IMR-90 (cell line): ENCODE measurements at regions not wholly inside any gene's neighbourhood (a gene's known extent, or its start where the extent isn't known, plus 50 kb on each side); places are given as distances from the start of the nearest gene placed in this dataset.

Source experiments
- ATAC-seq: fragments of 200-7000 bp; cut with Tn5 transposase; 2 replicates; pipeline ENCODE4 v1.9.1; 2020; ENCODE audit warnings: low read depth, mild to moderate bottlenecking, moderate library complexity
- BruUV-seq: library from RNA; stranded (reverse); fragments of 400-500 nt; replicated peaks from 2 replicates; lab custom pipeline; 2021; lab: Mats Ljungman, UMichigan
- CTCF ChIA-PET: fragments of 300-600 bp; formaldehyde crosslinking; extraction: SDS; loops from one replicate; lab custom pipeline; 2021; ENCODE audit warnings: antibody characterized with exemption; lab: Yijun Ruan, JAX
- POLR2A ChIA-PET: fragments of 300-600 bp; sonication (Branson Sonifier 250); formaldehyde crosslinking; loops from one replicate; lab custom pipeline; 2022; ENCODE audit warnings: antibody characterized with exemption; ENCODE audit not compliant: unreplicated experiment; lab: Charles Lee
- DNase-seq: peaks from one replicate; pipeline ENCODE4 v3.0.0; 2013
- H2AFZ ChIP-seq: replicated peaks from 2 replicates; pipeline ENCODE3; 2013; ENCODE audit warnings: low read length, mild to moderate bottlenecking; ENCODE audit not compliant: poor library complexity
- H2AK5ac ChIP-seq: 2 replicates; pipeline ENCODE4 v1.6.1; 2013; ENCODE audit warnings: low read depth, low read length, inconsistent platforms
- H2AK9ac ChIP-seq: replicated peaks from 2 replicates; pipeline ENCODE3; 2013; ENCODE audit warnings: mild to moderate bottlenecking, low read depth, low read length, moderate library complexity; ENCODE audit not compliant: poor library complexity
- H2BK120ac ChIP-seq: 2 replicates; pipeline ENCODE4 v1.6.1; 2013; ENCODE audit warnings: low read depth, low read length, inconsistent platforms
- H2BK15ac ChIP-seq: 3 replicates; pipeline ENCODE4 v1.6.1; 2013; ENCODE audit warnings: low read depth, low read length, inconsistent platforms
- H2BK20ac ChIP-seq: 2 replicates; pipeline ENCODE4 v1.6.1; 2013; ENCODE audit warnings: low read depth, mild to moderate bottlenecking, inconsistent platforms, low read length, moderate library complexity
- H2BK5ac ChIP-seq: 2 replicates; pipeline ENCODE4 v1.6.1; 2013; ENCODE audit warnings: mild to moderate bottlenecking, low read depth, low read length, inconsistent platforms; ENCODE audit not compliant: poor library complexity, severe bottlenecking
- H3K14ac ChIP-seq: replicated peaks from 2 replicates; pipeline ENCODE4 v1.6.1; 2013; ENCODE audit warnings: low read depth, low read length, inconsistent platforms
- H3K18ac ChIP-seq: 2 replicates; pipeline ENCODE4 v1.6.1; 2013; ENCODE audit warnings: low read depth, low read length, control low read depth
- H3K23ac ChIP-seq: 2 replicates; pipeline ENCODE4 v1.6.1; 2013; ENCODE audit warnings: low read depth, low read length, inconsistent platforms
- H3K27ac ChIP-seq: 2 replicates; pipeline ENCODE4 v1.5.1; 2013; ENCODE audit warnings: mild to moderate bottlenecking, control low read depth, low read length; ENCODE audit not compliant: insufficient read depth
- H3K27me3 ChIP-seq: 2 replicates; pipeline ENCODE4 v1.6.1; 2013; ENCODE audit warnings: low read length; ENCODE audit not compliant: control insufficient read depth, insufficient read depth
- H3K36me3 ChIP-seq: 2 replicates; pipeline ENCODE4 v1.6.1; 2013; ENCODE audit warnings: low read length, mixed read lengths; ENCODE audit not compliant: control insufficient read depth, insufficient read depth
- H3K4ac ChIP-seq: 2 replicates; pipeline ENCODE4 v1.6.1; 2013; ENCODE audit warnings: low read depth, low read length, inconsistent platforms
- H3K4me1 ChIP-seq: 2 replicates; pipeline ENCODE4 v1.6.1; 2013; ENCODE audit warnings: low read length, mixed read lengths; ENCODE audit not compliant: control insufficient read depth, insufficient read depth
- H3K4me2 ChIP-seq: 2 replicates; pipeline ENCODE4 v1.6.1; 2013; ENCODE audit warnings: low read depth, mild to moderate bottlenecking, control low read depth, low read length, moderate library complexity
- H3K4me3 ChIP-seq: 2 replicates; pipeline ENCODE4 v1.5.1; 2013; ENCODE audit warnings: low read depth, mild to moderate bottlenecking, control low read depth, low read length, moderate library complexity; ENCODE audit not compliant: insufficient read depth
- H3K56ac ChIP-seq: 2 replicates; pipeline ENCODE4 v1.6.1; 2013; ENCODE audit warnings: low read length, inconsistent platforms; ENCODE audit not compliant: insufficient read depth; ENCODE audit errors: extremely low read depth
- H3K79me1 ChIP-seq, 2 experiments: 2 replicates each; pipeline ENCODE4 v1.6.1; 2013; ENCODE audit warnings: low read length in 2 of 2, inconsistent platforms in 1 of 2, low read depth in 1 of 2
- H3K9ac ChIP-seq: 2 replicates; pipeline ENCODE4 v1.6.1; 2013; ENCODE audit warnings: low read depth, low read length, control low read depth
- H3K9me1 ChIP-seq: 2 replicates; pipeline ENCODE4 v1.6.1; 2013; ENCODE audit warnings: low read length, inconsistent platforms; ENCODE audit not compliant: insufficient read depth
- H3K9me3 ChIP-seq: 2 replicates; pipeline ENCODE4 v1.6.1; 2013; ENCODE audit warnings: low read length; ENCODE audit not compliant: control insufficient read depth, insufficient read depth
- H4K20me1 ChIP-seq: 2 replicates; pipeline ENCODE4 v1.6.1; 2013; ENCODE audit warnings: low read length, inconsistent platforms; ENCODE audit not compliant: insufficient read depth
- H4K5ac ChIP-seq: 2 replicates; pipeline ENCODE4 v1.6.1; 2013; ENCODE audit warnings: mild to moderate bottlenecking, low read depth, low read length, control low read depth
- H4K8ac ChIP-seq, 2 experiments: 2 replicates each; pipeline ENCODE4 v1.6.1; 2013; ENCODE audit warnings: low read depth in 2 of 2, low read length in 2 of 2, control low read depth in 1 of 2, inconsistent platforms in 1 of 2
- H4K91ac ChIP-seq: 2 replicates; pipeline ENCODE4 v1.6.1; 2013; ENCODE audit warnings: low read depth, low read length, inconsistent platforms; ENCODE audit not compliant: insufficient read depth
- BHLHE40 ChIP-seq: fragments of 150-350 bp; IDR thresholded peaks from 2 replicates; pipeline ENCODE4 v1.6.1; 2016; ENCODE audit warnings: mild to moderate bottlenecking, low read depth, low read length
- CHD1 ChIP-seq: IDR thresholded peaks from 2 replicates; pipeline ENCODE4 v1.6.1; 2012; ENCODE audit warnings: low read depth, low read length, improper control_type of control experiment
- MAFK ChIP-seq: IDR thresholded peaks from 2 replicates; pipeline ENCODE4 v1.6.1; 2012; ENCODE audit warnings: low read depth, low read length, improper control_type of control experiment
- RFX5 ChIP-seq: IDR thresholded peaks from 2 replicates; pipeline ENCODE4 v1.8.0; 2012; ENCODE audit warnings: low read depth, mild to moderate bottlenecking, low read length, moderate library complexity
- dilution Hi-C: fragments of 300-500 bp; cut with HindIII; formaldehyde crosslinking; loops from one replicate; pipeline ENCODE4 v1.14.3; 2018; ENCODE audit warnings: low sequenced_read_pairs; ENCODE audit not compliant: unreplicated experiment
- in situ Hi-C: fragments of 300-500 bp; cut with MboI; formaldehyde crosslinking; loops from 3 replicates; pipeline ENCODE4 v1.14.3; 2019; ENCODE audit warnings: low sequenced_read_pairs, inconsistent platforms, mixed read lengths
- intact Hi-C: fragments of 100-400 bp; cut with micrococcal nuclease; formaldehyde crosslinking; loops from 2 replicates; pipeline ENCODE4 v1.10.0; 2022

- dilution Hi-C loops, result no loop called here
Measured at GRCh38 chr5:87807783-87808182, 395.1 kb upstream of the CCNH start.

More at GRCh38 chr5:87807783-87808182, 395.1 kb upstream of the CCNH start:
- CTCF ChIA-PET, result interaction anchor here (1.6 kb wide), 1 partner anchor 883 kb away, joined by 3 read pairs; no protein-coding TSS in a partner anchor
- Histone ChIP-seq H3K9me1 (no peaks in the 10 kb centered on the region), H3K27me3 (no peaks in the 10 kb centered on the region), H3K14ac (no peak overlapping the region), H3K4me3 (no peak overlapping the region), H2BK15ac (no peak overlapping the region), H3K36me3 (no peaks in the 10 kb centered on the region), H3K9me3 (no peaks in the 10 kb centered on the region), H4K8ac (no peak overlapping the region), H3K23ac (no peak overlapping the region), H3K18ac (no peak overlapping the region), H2BK20ac (no peak overlapping the region), H2AK5ac (no peak overlapping the region), H2AK9ac (no peak overlapping the region), H2AFZ (no peak overlapping the region), H3K9ac (no peak overlapping the region), H4K5ac (no peak overlapping the region), H3K27ac (no peak overlapping the region), H2BK120ac (no peak overlapping the region), H4K91ac (no peak overlapping the region), H3K4ac (no peak overlapping the region), H4K20me1 (no peaks in the 10 kb centered on the region), H2BK5ac (no peak overlapping the region), H3K4me1 (no peaks in the 10 kb centered on the region), H3K4me2 (no peak overlapping the region), H3K56ac (no peak overlapping the region), H3K79me1 (no peaks in the 10 kb centered on the region)
- in situ Hi-C loops (no loop called here), intact Hi-C loops (no loop called here)
- DNase-seq, result no peak
- TF ChIP-seq RFX5, result no peak
- no peak for TF ChIP-seq MAFK
- no peak for TF ChIP-seq BHLHE40
- TF ChIP-seq CHD1, result no peak
- POLR2A ChIA-PET, result no interaction called here
- no TSS peak for BruUV-seq
- ATAC-seq, result no peak
